Endothelial cell of umbilical vein (primary cell): ENCODE measurements at regions not wholly inside any gene's neighbourhood (a gene's known extent, or its start where the extent isn't known, plus 50 kb on each side); places are given as distances from the start of the nearest gene placed in this dataset.

Source experiments
- BruUV-seq: library from RNA; stranded (reverse); fragments of 400-500 nt; replicated peaks from 2 replicates; lab custom pipeline; 2021; lab: Mats Ljungman, UMichigan
- CTCF ChIA-PET: fragments of 300-600, 350-600 bp; sonication (Branson Sonifier 250); formaldehyde crosslinking; loops from one replicate; lab custom pipeline; 2021; ENCODE audit warnings: antibody characterized with exemption, inconsistent platforms; lab: Charles Lee
- POLR2A ChIA-PET: fragments of 300-600, 350-600 bp; sonication (Branson Sonifier 250); formaldehyde crosslinking; loops from one replicate; lab custom pipeline; 2021; ENCODE audit warnings: antibody characterized with exemption, inconsistent platforms; lab: Charles Lee
- DNase-seq: peaks from one replicate; pipeline ENCODE4 v3.0.0-alpha.2; 2011; ENCODE audit warnings: low read depth, low spot score
- FAIRE-seq: peaks from 2 replicates; lab custom pipeline; 2011; peaks lifted over from hg19 to GRCh38; lab: Jason Lieb, UNC
- H2AFZ ChIP-seq: 2 replicates; pipeline ENCODE4 v1.6.0; 2012; ENCODE audit warnings: low read depth, low read length, control low read depth, inconsistent platforms
- H3K27ac ChIP-seq: 2 replicates; pipeline ENCODE4 v1.5.1; 2011; ENCODE audit warnings: low read depth, mild to moderate bottlenecking, control low read depth, low read length, moderate library complexity; ENCODE audit not compliant: insufficient read depth
- H3K27me3 ChIP-seq, 2 experiments: 2 replicates each; pipeline versions ENCODE4 v1.6.0 to v1.6.1; 2011; ENCODE audit warnings: low read length in 2 of 2, mixed read lengths in 1 of 2; ENCODE audit not compliant: control insufficient read depth in 2 of 2, insufficient read depth in 2 of 2
- H3K36me3 ChIP-seq, 2 experiments: 2 replicates in 1 of 2; 3 replicates in 1 of 2; pipeline ENCODE4 v1.5.1; 2011; ENCODE audit warnings: low read length in 2 of 2, mild to moderate bottlenecking in 1 of 2, moderate library complexity in 1 of 2; ENCODE audit not compliant: control insufficient read depth in 2 of 2, insufficient read depth in 2 of 2; ENCODE audit errors: extremely low read depth in 1 of 2
- H3K4me1 ChIP-seq: 3 replicates; pipeline ENCODE4 v1.5.1; 2011; ENCODE audit warnings: mild to moderate bottlenecking, low read length; ENCODE audit not compliant: control insufficient read depth, insufficient read depth; ENCODE audit errors: extremely low read depth
- H3K4me2 ChIP-seq: 2 replicates; pipeline ENCODE4 v1.6.1; 2011; ENCODE audit warnings: low read length, control low read depth, mixed read lengths; ENCODE audit not compliant: insufficient read depth
- H3K4me3 ChIP-seq, 3 experiments: fragments of 200-600 bp in 1 of 3; sonication (generic), shearing (Covaris generic) in 1 of 3; replicated peaks in 1 of 3; 2 replicates each; pipeline ENCODE4 v1.5.1; 2011 to 2016; ENCODE audit warnings: control low read depth in 3 of 3, low read length in 3 of 3, mild to moderate bottlenecking in 2 of 3, inconsistent platforms in 1 of 3, low read depth in 1 of 3, moderate library complexity in 1 of 3; ENCODE audit not compliant: insufficient read depth in 1 of 3
- H3K79me2 ChIP-seq: 2 replicates; pipeline ENCODE4 v1.6.0; 2012; ENCODE audit warnings: low read length, inconsistent platforms; ENCODE audit not compliant: control insufficient read depth, insufficient read depth
- H3K9ac ChIP-seq: replicated peaks from 2 replicates; pipeline ENCODE3; 2011; ENCODE audit warnings: low read length, control low read depth; ENCODE audit not compliant: insufficient read depth; ENCODE audit errors: extremely low read depth
- H3K9me1 ChIP-seq: replicated peaks from 3 replicates; pipeline ENCODE4 v1.6.0; 2011; ENCODE audit warnings: mild to moderate bottlenecking, low read length; ENCODE audit not compliant: control insufficient read depth, insufficient read depth; ENCODE audit errors: extremely low read depth
- H3K9me3 ChIP-seq: replicated peaks from 2 replicates; pipeline ENCODE4 v1.5.1; 2012; ENCODE audit warnings: low read length, inconsistent platforms; ENCODE audit not compliant: control insufficient read depth, insufficient read depth
- H4K20me1 ChIP-seq: replicated peaks from 2 replicates; pipeline ENCODE3; 2011; ENCODE audit warnings: mild to moderate bottlenecking, low read length; ENCODE audit not compliant: control insufficient read depth, insufficient read depth; ENCODE audit errors: extremely low read depth
- CTCF ChIP-seq, 2 donors: IDR thresholded peaks; 1 replicate in 1 of 2; 2 replicates in 1 of 2; pipeline ENCODE4 v1.5.1; 2011; ENCODE audit warnings: low read length in 2 of 2, mild to moderate bottlenecking in 2 of 2, moderate library complexity in 2 of 2, control low read depth in 1 of 2, inconsistent platforms in 1 of 2, low read depth in 1 of 2; ENCODE audit not compliant: insufficient read depth in 1 of 2; ENCODE audit errors: extremely low read depth in 1 of 2
- EZH2 ChIP-seq: IDR thresholded peaks from 2 replicates; pipeline ENCODE4 v1.6.1; 2012; ENCODE audit warnings: borderline replicate concordance, low read depth, mild to moderate bottlenecking, moderate library complexity, low read length, inconsistent platforms; ENCODE audit not compliant: severe bottlenecking
- FOS ChIP-seq: IDR thresholded peaks from 2 replicates; pipeline ENCODE4 v1.6.1; 2011; ENCODE audit warnings: mild to moderate bottlenecking, low read length, moderate library complexity, borderline replicate concordance; ENCODE audit not compliant: insufficient read depth
- GATA2 ChIP-seq: IDR thresholded peaks from 2 replicates; pipeline ENCODE4 v1.7.0; 2011; ENCODE audit warnings: low read depth, mild to moderate bottlenecking, moderate library complexity, mixed read lengths, low read length; ENCODE audit not compliant: insufficient read length, insufficient read depth
- JUN ChIP-seq: IDR thresholded peaks from 2 replicates; pipeline ENCODE4 v1.6.1; 2011; ENCODE audit warnings: borderline replicate concordance, low read depth; ENCODE audit not compliant: insufficient read length, insufficient read depth
- MAX ChIP-seq: IDR thresholded peaks from 2 replicates; pipeline ENCODE4 v1.6.1; 2011; ENCODE audit not compliant: insufficient read depth, insufficient read length
- MYC ChIP-seq: IDR thresholded peaks from one replicate; pipeline ENCODE4 v1.6.1; 2011; ENCODE audit warnings: mild to moderate bottlenecking, low read depth, low read length
- POLR2A ChIP-seq: IDR thresholded peaks from 2 replicates; pipeline ENCODE4 v1.6.1; 2012; ENCODE audit warnings: low read depth, mild to moderate bottlenecking, control low read depth, low read length
- POLR2AphosphoS5 ChIP-seq: IDR thresholded peaks from 2 replicates; pipeline ENCODE4 v1.6.1; 2012; ENCODE audit warnings: low read depth, mild to moderate bottlenecking, control low read depth, low read length, moderate library complexity; ENCODE audit not compliant: insufficient read depth
- dilution Hi-C: fragments of 300-500 bp; cut with MboI; formaldehyde crosslinking; loops from one replicate; pipeline ENCODE4 v1.15.0; 2019; ENCODE audit warnings: low sequenced_read_pairs; ENCODE audit not compliant: extremely low pct_ligation_motif_present
- intact Hi-C: fragments of 100-400 bp; cut with micrococcal nuclease; formaldehyde crosslinking; loops from one replicate; pipeline ENCODE4 v1.10.0; 2022

GRCh38 chrX:994780-995179, 217.7 kb downstream of the CRLF2 start:
- H4K20me1 ChIP-seq, result no peaks in the 10 kb centered on the region
- no peak overlapping the region for H3K4me3 ChIP-seq
- TF ChIP-seq GATA2 (no peak), MYC (no peak), FOS (no peak), MAX (no peak), POLR2A (no peak), JUN (no peak), POLR2AphosphoS5 (no peak), CTCF (IDR thresholded peaks at IDR 0.05; ENCODE audit: extremely low read depth in 1 of 2, insufficient read depth in 1 of 2, low read depth in 1 of 2, low read length in 2 of 2) (no peak), EZH2 (no peak)
- H3K36me3 ChIP-seq, result no peaks in the 10 kb centered on the region
- no peak overlapping the region for H2AFZ ChIP-seq
- H3K27ac ChIP-seq, result no peak overlapping the region
- peaks cover 4% of the 10 kb centered on the region for H3K9me3 ChIP-seq
- H3K4me1 ChIP-seq, result no peaks in the 10 kb centered on the region
- H3K4me2 ChIP-seq, result no peak overlapping the region
- POLR2A ChIA-PET, result no interaction called here
- intact Hi-C loops (no loop called here), dilution Hi-C loops (no loop called here)
- H3K9ac ChIP-seq, result no peak overlapping the region
- CTCF ChIA-PET, result no interaction called here
- DNase-seq, result no peak
- no peaks in the 10 kb centered on the region for H3K27me3 ChIP-seq
- no peak for FAIRE-seq
- no TSS peak for BruUV-seq
- H3K79me2 ChIP-seq, result no peaks in the 10 kb centered on the region
- no peaks in the 10 kb centered on the region for H3K9me1 ChIP-seq
